HEK293T (cell line): ENCODE measurements at regions not wholly inside any gene's neighbourhood (a gene's known extent, or its start where the extent isn't known, plus 50 kb on each side); places are given as distances from the start of the nearest gene placed in this dataset.
"Not testable (repeated sequence)": the region's sequence is repeated elsewhere in the genome, so short reads cannot be mapped to it uniquely, and the experiment has no call there.

Experiments used
- ARNT ChIP-seq: fragments of 450-650 bp; IDR thresholded peaks from 2 replicates; pipeline ENCODE4 v1.6.1; 2017; ENCODE audit warnings: mild to moderate bottlenecking
- BHLHE40 ChIP-seq: fragments of 450-650 bp; IDR thresholded peaks from 2 replicates; pipeline ENCODE4 v1.6.1; 2016; ENCODE audit warnings: mild to moderate bottlenecking, moderate library complexity, borderline replicate concordance
- CTBP1 ChIP-seq: fragments of 450-650 bp; IDR thresholded peaks from 2 replicates; pipeline ENCODE4 v1.6.1; 2016; ENCODE audit warnings: borderline replicate concordance
- FOXA1 ChIP-seq: fragments of 450-650 bp; IDR thresholded peaks from 2 replicates; pipeline ENCODE4 v1.6.1; 2016; ENCODE audit warnings: mild to moderate bottlenecking
- FOXK2 ChIP-seq: fragments of 450-650 bp; IDR thresholded peaks from 2 replicates; pipeline ENCODE4 v1.6.1; 2016; ENCODE audit warnings: mild to moderate bottlenecking
- FOXM1 ChIP-seq: fragments of 450-650 bp; IDR thresholded peaks from 2 replicates; pipeline ENCODE4 v1.6.1; 2017; ENCODE audit warnings: mild to moderate bottlenecking, borderline replicate concordance
- HDGF ChIP-seq: fragments of 450-650 bp; IDR thresholded peaks from 2 replicates; pipeline ENCODE4 v1.6.1; 2017; ENCODE audit warnings: antibody characterized with exemption, borderline replicate concordance
- L3MBTL2 ChIP-seq: fragments of 450-650 bp; conservative IDR thresholded peaks from 2 replicates; pipeline ENCODE4 v1.6.1; 2016; ENCODE audit warnings: mild to moderate bottlenecking
- LEF1 ChIP-seq: fragments of 450-650 bp; IDR thresholded peaks from 2 replicates; pipeline ENCODE4 v1.6.1; 2017; ENCODE audit warnings: mild to moderate bottlenecking, borderline replicate concordance
- NFRKB ChIP-seq: fragments of 450-650 bp; IDR thresholded peaks from 2 replicates; pipeline ENCODE4 v1.6.1; 2016; ENCODE audit warnings: mild to moderate bottlenecking, moderate library complexity
- SP1 ChIP-seq: fragments of 450-650 bp; IDR thresholded peaks from 2 replicates; pipeline ENCODE4 v1.6.1; 2017
- SUZ12 ChIP-seq: fragments of 450-650 bp; IDR thresholded peaks from 2 replicates; pipeline ENCODE4 v1.6.1; 2016; ENCODE audit warnings: mild to moderate bottlenecking
- ZNF384 ChIP-seq: fragments of 450-650 bp; IDR thresholded peaks from 2 replicates; pipeline ENCODE4 v1.6.1; 2016
- TF ChIP-seq, protein P1 (sequence below): fragments of 450-650 bp; IDR thresholded peaks from 2 replicates; pipeline ENCODE4 v1.6.1; 2016

DNA sequence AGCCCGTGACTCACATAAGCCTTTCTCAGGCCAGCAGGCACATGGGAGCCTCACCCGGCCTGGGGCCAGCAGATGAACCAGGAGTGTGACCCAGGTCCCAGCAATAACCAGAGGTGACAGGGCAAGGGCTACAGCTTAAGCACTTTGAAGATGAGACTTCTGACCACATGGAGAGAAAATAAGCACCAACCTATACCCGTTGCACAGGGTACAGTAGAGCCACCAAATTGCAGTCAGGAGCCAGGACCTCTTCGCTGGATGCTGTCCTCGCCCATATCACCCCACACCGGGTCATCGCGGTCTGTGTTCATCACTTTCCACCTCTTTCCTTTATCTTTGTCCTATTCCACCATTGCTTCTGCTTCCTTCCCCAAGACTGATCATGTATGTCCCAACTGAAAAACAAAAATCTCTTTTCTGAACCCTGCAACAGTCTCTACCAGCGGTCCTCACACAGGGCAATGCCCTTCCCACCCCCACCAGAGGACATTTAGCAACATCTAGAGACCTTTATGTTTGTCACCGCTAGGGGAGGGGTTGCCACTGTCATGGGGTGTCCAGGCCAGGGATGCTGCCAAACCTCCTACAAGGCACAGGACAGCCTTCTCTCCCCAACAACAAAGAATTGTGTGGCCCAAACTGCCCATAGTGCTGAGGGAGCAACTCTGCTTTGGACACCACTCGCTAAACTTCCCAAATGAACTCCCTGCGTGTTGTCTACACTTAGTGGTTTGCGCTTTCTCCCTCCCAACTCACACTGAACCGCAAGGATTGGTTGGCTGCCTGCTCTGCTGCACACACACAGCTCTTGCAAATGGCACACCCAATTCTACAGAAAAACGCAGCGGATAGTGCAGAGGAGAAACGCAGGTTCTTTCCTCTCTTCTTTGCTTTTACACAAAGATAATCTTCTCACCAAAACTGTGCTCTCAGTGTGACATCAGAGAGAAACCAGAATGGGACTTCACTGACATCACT is 219.4 kb upstream of the FRG1 start:
- TF ChIP-seq ARNT, L3MBTL2, HDGF, NFRKB, BHLHE40, CTBP1, SUZ12, FOXM1, SP1, LEF1, FOXK2, FOXA1, ZNF384: not testable (repeated sequence)
- TF ChIP-seq, protein P1, sequence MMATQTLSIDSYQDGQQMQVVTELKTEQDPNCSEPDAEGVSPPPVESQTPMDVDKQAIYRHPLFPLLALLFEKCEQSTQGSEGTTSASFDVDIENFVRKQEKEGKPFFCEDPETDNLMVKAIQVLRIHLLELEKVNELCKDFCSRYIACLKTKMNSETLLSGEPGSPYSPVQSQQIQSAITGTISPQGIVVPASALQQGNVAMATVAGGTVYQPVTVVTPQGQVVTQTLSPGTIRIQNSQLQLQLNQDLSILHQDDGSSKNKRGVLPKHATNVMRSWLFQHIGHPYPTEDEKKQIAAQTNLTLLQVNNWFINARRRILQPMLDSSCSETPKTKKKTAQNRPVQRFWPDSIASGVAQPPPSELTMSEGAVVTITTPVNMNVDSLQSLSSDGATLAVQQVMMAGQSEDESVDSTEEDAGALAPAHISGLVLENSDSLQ: not testable (repeated sequence)
